BJ (cell line): ENCODE measurements at regions not wholly inside any gene's neighbourhood (a gene's known extent, or its start where the extent isn't known, plus 50 kb on each side); places are given as distances from the start of the nearest gene placed in this dataset.

ENCODE experiments used
- CTCF ChIA-PET: fragments of 350-600 bp; formaldehyde crosslinking; extraction: SDS; loops from one replicate; lab custom pipeline; 2021; ENCODE audit warnings: antibody characterized with exemption, inconsistent platforms; lab: Yijun Ruan, JAX
- POLR2A ChIA-PET: fragments of 300-600 bp; sonication (Branson Sonifier 250); formaldehyde crosslinking; extraction: SDS; loops from one replicate; lab custom pipeline; 2021; ENCODE audit warnings: antibody characterized with exemption; lab: Charles Lee
- DNase-seq: peaks from one replicate; pipeline ENCODE4 v3.0.0-alpha.2; 2011; ENCODE audit warnings: low read depth
- H3K27me3 ChIP-seq: 2 replicates; pipeline ENCODE4 v1.6.0; 2011; ENCODE audit warnings: low read length; ENCODE audit not compliant: control insufficient read depth, insufficient read depth
- H3K36me3 ChIP-seq: 2 replicates; pipeline ENCODE4 v1.5.1; 2011; ENCODE audit warnings: low read length; ENCODE audit not compliant: control insufficient read depth, insufficient read depth
- H3K4me3 ChIP-seq: 2 replicates; pipeline ENCODE4 v1.5.1; 2011; ENCODE audit warnings: low read depth, mild to moderate bottlenecking, control low read depth, low read length
- TF ChIP-seq, protein P1 (sequence below): IDR thresholded peaks from 2 replicates; pipeline ENCODE4 v1.5.1; 2011; ENCODE audit warnings: low read depth, mild to moderate bottlenecking, control low read depth, inconsistent platforms, low read length, moderate library complexity; ENCODE audit not compliant: insufficient read depth

- CTCF ChIA-PET, result no interaction called here
- POLR2A ChIA-PET, result no interaction called here
- Histone ChIP-seq H3K36me3 (no peaks in the 10 kb centered on the region), H3K27me3 (no peaks in the 10 kb centered on the region), H3K4me3 (no peak overlapping the region)
- TF ChIP-seq, protein P1, sequence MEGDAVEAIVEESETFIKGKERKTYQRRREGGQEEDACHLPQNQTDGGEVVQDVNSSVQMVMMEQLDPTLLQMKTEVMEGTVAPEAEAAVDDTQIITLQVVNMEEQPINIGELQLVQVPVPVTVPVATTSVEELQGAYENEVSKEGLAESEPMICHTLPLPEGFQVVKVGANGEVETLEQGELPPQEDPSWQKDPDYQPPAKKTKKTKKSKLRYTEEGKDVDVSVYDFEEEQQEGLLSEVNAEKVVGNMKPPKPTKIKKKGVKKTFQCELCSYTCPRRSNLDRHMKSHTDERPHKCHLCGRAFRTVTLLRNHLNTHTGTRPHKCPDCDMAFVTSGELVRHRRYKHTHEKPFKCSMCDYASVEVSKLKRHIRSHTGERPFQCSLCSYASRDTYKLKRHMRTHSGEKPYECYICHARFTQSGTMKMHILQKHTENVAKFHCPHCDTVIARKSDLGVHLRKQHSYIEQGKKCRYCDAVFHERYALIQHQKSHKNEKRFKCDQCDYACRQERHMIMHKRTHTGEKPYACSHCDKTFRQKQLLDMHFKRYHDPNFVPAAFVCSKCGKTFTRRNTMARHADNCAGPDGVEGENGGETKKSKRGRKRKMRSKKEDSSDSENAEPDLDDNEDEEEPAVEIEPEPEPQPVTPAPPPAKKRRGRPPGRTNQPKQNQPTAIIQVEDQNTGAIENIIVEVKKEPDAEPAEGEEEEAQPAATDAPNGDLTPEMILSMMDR, result no peak
- no peak for DNase-seq
These were observed 185.1 kb upstream of the VASH1 start for GRCh38 chr14:76576047-76576741.

- DNase-seq, result no peak
- TF ChIP-seq, protein P1, result no peak
- Histone ChIP-seq H3K36me3 (no peaks in the 10 kb centered on the region), H3K4me3 (no peak overlapping the region), H3K27me3 (no peaks in the 10 kb centered on the region)
- CTCF ChIA-PET, result no interaction called here
- POLR2A ChIA-PET, result no interaction called here
These were observed 184.2 kb upstream of the VASH1 start for GRCh38 chr14:76577090-76577489.

DNA sequence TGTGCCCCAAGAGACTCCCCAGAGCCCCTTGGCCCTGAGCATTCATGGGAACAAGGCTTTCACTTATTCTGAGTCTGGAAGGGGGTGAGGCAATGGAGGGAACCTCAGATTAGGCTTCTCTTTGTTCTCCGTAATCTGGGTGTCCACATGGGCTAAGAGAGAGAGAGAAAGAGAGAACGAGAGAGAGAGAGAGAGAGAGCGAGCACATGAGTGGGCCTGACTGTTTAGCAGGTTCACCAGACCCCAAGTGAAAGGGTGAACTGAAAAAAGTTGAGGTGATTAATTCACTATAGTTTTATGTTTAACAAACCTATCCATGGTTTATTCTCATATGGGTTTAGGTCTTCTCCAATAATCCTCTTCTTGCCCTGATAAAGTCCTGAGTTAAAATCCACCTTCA lies 183.4 kb upstream of the VASH1 start:
- TF ChIP-seq, protein P1, result no peak
- Histone ChIP-seq H3K4me3 (no peak overlapping the region), H3K36me3 (no peaks in the 10 kb centered on the region), H3K27me3 (no peaks in the 10 kb centered on the region)
- DNase-seq, result no peak
- POLR2A ChIA-PET, result no interaction called here
- CTCF ChIA-PET, result no interaction called here

DNA sequence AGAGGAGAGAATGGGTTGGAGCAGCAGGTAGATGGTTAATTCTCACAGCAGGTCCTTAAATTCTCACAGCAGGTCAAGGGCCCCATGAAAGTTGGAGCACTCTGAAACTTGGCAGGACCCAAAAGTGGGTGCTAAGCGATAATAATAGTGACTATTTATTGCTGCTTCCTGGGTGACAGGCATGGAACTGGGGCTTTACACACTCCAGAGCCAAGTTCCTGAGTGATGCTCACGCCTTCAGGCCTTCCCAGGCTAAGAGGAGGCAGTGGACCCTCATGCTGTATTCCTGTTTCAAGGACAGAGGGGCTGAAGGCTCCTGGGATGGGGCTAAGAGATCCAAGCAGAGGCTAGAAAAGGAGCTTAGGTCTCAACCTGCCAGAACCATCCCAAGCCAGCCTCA lies 180.9 kb upstream of the VASH1 start:
- ChIA-PET POLR2A (no interaction called here), CTCF (no interaction called here)

GRCh38 chr14:76580967-76581366 lies 180.3 kb upstream of the VASH1 start:
- no peak for DNase-seq
- CTCF ChIA-PET, result no interaction called here
- TF ChIP-seq, protein P1, result no peak
- Histone ChIP-seq H3K4me3 (no peak overlapping the region), H3K36me3 (no peaks in the 10 kb centered on the region), H3K27me3 (no peaks in the 10 kb centered on the region)
- POLR2A ChIA-PET, result no interaction called here

More for the DNA sequence above, 180.9 kb upstream of the VASH1 start:
- TF ChIP-seq, protein P1, result no peak
- no peaks in the 10 kb centered on the region for H3K36me3 ChIP-seq
- no peak overlapping the region for H3K4me3 ChIP-seq
- H3K27me3 ChIP-seq, result no peaks in the 10 kb centered on the region
- no peak for DNase-seq
